ENCODE measurements at regions not wholly inside any gene's neighbourhood (a gene's known extent, or its start where the extent isn't known, plus 50 kb on each side); places are given as distances from the start of the nearest gene placed in this dataset.
"Not testable (repeated sequence)": the region's sequence is repeated elsewhere in the genome, so short reads cannot be mapped to it uniquely, and the experiment has no call there.

GRCh38 chr3:194952841-194953241 is 267.2 kb downstream of the FAM43A start:
- no peak for DNase-seq

DNA sequence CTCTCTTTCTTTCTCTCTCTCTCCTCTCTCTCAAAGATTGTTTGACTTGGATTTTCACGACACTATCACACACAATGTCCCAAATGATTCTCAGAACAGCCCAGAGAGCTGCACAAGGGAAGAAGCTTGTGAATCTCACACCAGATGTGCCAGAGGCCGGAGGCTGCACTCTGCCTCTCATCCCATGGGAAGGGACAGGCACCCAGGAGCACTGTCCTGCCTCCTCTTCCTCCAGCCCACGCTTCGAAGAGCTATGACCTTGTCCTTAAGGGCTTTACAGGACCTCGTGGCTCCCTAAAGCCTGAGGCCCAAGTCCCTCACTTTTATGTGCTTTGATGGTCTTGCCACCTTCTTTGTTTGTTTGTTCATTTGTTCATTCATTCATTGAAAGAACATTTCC is 267.6 kb downstream of the FAM43A start:
- no peak for DNase-seq

GRCh38 chr3:194955546-194955945 is 269.9 kb downstream of the FAM43A start:
- DNase-seq: no peak

GRCh38 chr3:194955979-194956696 is 270.5 kb downstream of the FAM43A start:
- no peak for DNase-seq

GRCh38 chr3:194956697-194957396 is 271.2 kb downstream of the FAM43A start:
- no peak for DNase-seq

DNA sequence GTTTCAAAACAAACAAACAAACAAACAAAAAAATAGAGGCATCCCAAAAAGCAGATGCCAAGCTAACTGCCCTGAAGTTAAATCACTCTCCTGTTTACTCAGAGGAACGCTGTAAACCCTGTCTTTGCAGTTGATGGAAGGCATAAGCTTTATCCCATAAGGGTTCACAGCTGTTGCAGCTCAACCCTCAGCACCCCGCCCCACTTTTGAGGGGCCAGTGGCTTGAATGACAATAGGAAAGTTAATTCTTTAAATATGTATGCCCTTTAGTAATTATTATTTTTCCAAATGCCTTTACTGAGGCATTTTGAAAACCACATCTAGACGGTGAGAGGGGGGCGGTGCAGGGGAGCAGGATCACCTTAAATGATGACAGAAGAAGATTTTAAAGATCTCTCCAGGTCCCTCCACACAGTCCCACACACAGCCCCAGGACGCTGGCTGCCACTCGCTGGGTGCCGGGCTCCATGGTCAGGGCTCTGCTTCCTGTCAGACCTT is 272.1 kb downstream of the FAM43A start:
- DNase-seq: no peak

- DNase-seq: no peak
Observed at GRCh38 chr3:194959217-194959616, 273.5 kb downstream of the FAM43A start.

DNA sequence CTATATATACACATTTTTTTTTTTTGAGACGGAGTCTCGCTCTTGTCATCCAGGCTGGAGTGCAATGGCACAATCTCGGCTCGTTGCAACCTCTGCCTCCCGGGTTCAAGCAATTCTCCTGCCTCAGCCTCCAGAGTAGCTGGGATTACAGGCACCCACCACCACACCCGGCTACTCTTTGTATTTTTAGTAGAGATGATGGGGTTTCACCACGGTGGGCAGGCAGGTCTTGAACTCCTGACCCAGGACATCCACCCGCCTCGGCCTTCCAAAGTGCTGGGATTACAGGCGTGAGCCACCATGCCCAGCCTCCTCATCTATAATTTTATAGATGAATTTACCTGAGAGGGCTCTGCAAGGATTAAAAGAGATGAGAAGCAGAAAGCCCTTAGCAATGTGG is 274.0 kb downstream of the FAM43A start:
- DNase-seq: not testable (repeated sequence)

GRCh38 chr3:194960446-194961032 is 274.9 kb downstream of the FAM43A start:
- no peak for DNase-seq

DNA sequence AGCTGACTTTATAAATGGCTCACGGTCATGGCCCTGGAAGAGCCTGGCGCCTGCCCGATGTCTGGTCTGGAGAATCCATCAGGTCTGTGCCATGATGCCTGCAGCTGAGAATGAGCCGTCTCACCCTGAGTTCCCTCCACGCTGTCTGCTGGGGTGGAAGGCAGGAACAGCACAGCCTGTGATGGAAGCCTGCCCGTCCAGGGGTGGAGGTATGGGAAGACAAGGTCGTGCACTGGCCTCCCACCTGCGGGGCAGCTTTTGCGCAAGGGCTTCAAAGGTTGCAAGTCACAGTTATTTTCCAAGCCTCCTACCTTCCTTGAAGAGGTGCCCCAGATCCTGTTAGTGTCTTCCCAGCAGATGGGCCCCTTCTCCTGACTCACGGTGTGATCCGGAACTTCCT is 275.5 kb downstream of the FAM43A start:
- DNase-seq: no peak

GRCh38 chr3:194961571-194961970 is 275.9 kb downstream of the FAM43A start:
- DNase-seq: no peak

GRCh38 chr3:194962056-194962455 is 276.4 kb downstream of the FAM43A start:
- no peak for DNase-seq

DNA sequence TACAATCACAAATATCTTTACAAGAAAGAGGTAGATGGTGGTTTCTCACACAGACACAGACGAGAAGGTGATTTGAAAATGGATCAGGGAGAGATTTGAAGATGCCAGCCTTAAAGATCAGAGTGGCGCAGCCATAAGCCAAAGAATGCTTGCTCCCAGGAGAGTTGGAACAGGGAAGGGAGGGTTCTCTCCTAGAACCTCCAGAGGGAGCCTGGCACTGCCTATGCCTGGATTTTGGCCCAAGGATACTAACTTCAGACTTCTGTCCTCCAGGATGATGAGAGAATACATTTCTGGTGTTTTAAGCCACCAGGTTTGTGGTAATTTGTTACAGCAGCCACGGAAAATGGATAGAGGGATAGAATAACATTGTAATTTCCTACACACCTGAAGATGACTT is 279.1 kb downstream of the FAM43A start:
- no peak for DNase-seq

DNA sequence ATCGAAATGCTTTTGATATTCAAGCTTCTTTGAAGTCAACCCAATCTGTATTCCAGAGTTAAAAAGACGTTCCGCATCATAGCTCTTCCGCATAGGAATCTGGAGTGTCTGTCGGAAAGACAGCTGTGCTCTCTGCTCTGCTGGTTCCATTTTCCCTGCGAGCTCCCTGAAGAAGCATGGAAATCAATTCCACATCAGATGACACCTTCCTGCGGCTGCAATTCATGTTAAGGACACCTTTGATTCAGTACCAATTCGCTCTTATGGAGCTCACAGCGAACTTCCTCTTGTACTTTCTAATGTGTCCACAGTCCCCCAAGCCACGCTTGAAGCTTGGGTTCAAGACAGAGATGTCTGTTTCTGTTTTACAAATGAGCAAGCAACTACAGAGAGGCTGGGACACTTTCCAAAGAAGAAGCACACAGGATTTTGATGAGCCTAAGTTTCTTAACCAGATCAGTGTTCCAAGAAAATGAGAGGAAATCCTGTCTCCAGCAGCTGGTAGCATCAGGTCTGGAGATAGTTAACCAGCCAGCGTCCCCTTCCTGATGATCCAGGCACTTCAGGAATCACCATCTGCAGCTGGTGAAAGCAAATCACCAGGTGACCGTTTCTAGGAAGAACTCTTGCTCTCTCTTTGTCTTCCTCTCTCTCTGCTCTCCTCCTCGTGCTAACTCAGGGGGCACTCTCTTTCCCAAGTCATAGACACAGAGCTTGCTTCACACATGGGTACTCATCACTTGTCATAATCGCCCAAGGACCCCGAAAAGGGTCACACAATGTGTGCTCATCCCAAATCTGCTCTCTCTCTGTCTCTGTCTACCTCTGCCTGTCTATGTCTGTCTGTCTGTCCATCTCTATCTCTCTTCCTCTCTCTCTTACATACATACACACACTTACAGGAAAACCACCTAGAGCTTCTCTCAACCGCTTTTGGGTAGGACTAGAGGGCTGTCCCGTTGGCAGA is 281.8 kb downstream of the FAM43A start:
- no peak for DNase-seq

- no peak for DNase-seq
Observed at GRCh38 chr3:194970066-194970465, 284.4 kb downstream of the FAM43A start.

DNA sequence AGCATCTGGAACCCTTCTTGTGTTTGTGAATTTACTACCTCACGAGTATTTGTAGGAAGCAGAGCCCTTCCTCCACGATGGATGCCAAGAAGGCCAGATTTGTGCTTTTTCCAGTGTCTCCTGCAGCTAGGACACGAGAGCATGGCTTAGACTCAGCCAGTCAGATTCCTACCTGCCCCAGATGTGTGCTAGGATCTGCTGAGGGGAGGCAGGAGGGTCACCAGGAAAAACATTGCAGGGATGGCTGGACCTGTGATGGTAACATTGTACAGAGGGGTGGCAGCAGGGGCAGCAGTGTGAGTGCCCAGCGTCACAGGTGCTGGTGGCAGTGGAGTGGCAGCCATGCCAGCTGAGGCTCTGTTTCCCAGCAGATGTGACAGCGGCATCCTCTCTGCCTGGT is 285.3 kb downstream of the FAM43A start:
- no peak for DNase-seq

DNA sequence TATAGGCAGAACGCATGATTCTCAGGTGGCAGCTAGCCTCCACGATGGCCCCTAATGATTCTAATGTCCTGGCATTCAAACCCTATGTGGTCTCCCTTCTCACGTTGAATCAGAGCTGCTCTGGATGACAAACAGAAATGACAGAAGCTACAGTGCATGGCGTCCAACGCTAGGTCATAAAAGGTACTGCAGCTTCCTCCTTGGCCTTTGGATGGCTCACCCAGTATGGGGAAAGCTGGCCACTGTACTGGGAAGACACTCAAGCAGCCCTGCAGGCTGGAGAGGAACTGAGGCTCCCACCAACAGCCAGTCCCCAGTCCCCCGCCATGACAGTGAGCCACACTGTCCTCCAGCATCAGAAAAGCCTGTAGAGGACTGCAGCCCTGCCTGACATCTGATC is 286.3 kb downstream of the FAM43A start:
- DNase-seq: no peak

GRCh38 chr3:194972641-194973040 is 287.0 kb downstream of the FAM43A start:
- no peak for DNase-seq

- DNase-seq: no peak
Observed at GRCh38 chr3:194973366-194974000, 287.8 kb downstream of the FAM43A start.

- no peak for DNase-seq
Observed at GRCh38 chr3:194974468-194975135, 288.9 kb downstream of the FAM43A start.

- DNase-seq: no peak
Observed at GRCh38 chr3:194976049-194976451, 290.4 kb downstream of the FAM43A start.

DNA sequence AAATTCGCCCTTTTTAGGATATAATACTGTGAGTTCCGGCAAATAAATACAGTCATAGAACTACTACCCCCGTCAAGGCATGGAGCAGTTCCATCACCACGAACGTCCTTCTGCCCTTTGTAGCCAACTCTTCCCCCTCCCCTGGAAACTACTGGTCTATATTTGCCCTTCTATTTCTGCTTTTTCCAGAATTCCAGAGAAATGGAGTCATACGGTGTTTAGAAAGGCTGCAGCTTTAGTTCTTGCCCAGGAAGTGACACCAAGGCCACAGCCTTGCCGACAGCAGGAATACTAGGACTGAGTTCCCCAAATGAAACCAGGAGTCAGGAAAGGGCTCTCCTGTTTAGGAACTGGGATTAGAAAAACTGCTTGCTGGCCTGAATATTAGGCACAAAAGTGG is 291.2 kb downstream of the FAM43A start:
- no peak for DNase-seq
